NCI-H2171 (cell line): ENCODE measurements at regions not wholly inside any gene's neighbourhood (a gene's known extent, or its start where the extent isn't known, plus 50 kb on each side); places are given as distances from the start of the nearest gene placed in this dataset.

Experiments
- DNase-seq: peaks from one replicate; lab custom pipeline; 2025; lab: John Stamatoyannopoulos, UW

DNA sequence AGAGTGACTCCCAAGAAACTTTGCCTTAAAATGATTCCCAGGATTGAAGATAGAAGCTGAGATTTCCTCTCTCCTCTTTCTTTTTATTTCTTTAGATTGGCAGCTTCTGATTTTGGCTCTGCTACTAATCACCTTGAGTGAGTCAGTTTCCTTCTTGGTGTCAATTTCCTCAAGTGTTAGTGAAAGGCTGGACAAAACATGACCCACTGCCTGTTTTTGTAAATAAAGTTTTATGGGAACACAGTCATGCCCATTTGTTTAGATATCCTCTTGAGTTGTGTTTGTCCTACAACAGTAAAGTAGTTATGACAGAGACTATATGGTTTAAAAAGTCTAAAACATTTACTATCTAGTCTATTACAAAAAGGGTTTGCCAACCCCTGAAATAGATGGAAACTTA, 227.2 kb upstream of the TBX3 start:
- no peak for DNase-seq

DNA sequence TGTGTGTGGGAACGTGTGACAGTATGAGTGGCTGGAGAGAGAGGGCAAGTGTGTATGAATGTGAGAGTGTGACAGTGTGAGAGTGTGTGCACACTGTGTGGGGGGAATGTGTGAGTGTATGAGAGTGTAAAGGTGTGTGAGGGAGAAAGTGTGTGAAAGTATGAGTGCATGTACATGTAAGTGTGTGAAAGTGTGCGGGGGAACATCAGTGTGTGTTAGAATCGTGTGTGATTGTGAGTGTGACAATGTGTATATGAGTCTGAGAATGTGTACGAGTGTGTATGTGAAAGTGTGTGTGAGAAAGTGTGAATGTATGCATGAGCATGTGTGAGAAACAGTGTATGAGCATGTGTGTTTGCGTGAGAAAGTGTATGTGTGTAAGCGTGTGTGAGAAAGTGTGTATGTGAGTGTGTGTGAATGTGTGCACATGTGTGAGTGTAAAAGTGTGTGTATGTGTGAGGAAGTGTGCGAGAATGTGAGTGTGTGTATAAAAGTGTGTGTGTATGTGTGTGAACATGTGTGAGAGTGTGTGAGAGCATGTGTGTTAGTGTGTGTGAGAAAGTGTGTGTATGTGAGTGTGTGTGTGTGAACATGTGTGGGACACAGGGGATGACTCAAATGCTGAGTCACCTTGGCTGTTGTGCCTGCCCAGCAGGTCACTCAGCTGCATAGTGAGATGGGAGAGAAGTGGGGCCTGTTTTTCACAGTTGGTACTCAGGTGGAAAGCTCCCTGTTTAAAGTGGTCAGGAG, 220.5 kb upstream of the TBX3 start:
- no peak for DNase-seq

DNA sequence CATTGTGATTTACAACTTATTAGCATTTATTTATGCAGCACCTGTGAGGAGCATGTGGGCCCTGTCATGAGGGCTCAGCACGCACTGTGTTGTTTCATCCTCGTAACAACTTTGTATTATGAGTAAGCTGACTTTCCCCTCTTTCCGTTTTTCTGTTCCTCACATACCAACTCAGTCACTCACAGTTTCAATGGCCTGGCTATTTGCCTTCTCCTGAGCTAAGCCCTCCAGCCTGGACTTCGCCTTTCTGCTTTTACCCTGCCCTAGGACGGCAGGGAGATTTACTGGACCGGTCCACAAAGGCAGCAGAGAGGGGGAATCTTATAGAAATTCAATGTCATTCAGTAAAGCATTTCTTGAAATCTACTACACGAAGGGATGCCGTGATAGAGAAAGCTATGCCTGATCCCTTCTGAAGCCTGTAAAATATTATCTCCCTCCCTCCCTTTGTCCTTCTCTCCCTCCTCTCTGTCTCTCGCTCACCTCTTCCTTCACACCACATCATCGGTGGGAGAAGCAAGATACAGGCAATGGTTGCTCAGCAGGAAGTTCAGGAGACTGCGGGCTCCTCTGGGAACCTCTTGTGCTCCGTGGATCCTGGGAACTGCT, 219.2 kb upstream of the TBX3 start:
- no peak for DNase-seq

DNA sequence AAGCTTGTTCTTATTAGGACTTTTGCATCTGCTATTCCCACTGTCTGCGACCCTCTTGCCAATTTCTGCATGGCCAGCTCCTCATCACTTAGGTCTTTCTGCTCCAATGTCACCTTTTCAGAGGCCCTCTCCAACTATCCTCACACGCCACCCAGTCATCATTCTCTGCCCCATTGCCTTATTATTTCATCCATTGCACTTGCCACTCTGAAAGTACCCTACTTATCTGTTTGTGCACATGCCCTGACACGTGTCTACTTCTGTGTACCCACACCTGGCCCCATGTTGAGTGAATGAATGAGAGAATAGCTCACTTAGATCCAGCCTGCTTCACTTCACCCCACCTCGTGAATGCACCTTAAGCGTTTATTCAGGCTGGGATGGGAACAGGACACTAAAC, 218.7 kb upstream of the TBX3 start:
- no peak for DNase-seq

DNA sequence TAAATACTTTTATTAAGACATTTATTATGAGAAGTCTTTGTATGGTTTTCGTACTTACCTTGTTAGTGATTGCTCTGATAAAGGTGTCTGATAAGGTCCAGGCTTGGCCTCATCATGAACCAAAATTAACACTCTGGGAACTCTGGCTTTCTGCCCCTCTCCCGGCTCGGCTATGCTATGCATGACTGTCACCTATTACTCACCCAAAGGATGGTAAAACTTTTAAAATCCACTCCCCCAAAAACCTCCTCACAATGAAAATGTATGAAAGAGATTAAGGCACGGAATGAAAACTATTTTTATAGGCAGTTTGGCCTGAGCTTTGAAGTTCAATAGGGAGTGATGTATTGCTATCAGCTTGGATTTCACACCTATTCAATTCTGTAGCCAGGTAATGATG, 217.3 kb upstream of the TBX3 start:
- DNase-seq: no peak

DNA sequence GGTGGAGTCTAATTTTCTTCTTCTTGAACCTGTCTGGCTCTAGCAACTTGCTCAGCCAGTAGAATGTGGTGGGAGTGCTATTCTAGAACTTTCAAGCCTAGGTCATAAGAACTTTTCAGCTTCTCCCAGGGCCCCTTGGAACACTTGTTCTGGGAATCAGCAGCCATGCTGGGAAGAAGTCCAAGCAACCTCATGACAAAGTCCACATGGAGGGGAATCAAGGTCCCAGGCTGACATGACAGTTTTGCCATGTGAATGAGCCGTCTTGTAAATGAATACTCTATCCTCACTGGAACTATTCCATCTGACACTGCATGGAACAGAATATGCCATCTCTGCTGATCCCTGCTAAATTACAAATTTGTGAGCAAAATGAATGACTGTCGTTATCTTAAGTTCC, 214.2 kb upstream of the TBX3 start:
- no peak for DNase-seq

DNA sequence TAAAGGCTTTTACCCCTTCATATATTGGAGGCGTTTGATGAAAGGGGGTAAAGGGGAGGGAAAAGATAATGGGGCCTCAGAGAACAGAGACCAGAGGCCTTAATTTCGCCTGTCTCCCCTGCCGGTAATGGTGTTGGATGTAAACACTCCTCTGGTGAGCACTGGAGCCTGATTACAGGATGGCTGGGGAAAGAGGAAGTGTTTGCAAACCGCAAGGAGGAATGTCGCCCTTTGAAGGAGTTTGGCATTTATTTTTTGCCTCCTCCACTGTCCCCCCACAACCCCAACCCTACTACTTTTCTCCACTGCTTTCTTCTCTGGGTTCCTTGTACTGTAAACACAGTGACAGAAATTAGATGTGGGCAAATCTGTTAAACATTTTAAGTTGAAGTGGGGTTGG, 211.9 kb upstream of the TBX3 start:
- DNase-seq: no peak

DNA sequence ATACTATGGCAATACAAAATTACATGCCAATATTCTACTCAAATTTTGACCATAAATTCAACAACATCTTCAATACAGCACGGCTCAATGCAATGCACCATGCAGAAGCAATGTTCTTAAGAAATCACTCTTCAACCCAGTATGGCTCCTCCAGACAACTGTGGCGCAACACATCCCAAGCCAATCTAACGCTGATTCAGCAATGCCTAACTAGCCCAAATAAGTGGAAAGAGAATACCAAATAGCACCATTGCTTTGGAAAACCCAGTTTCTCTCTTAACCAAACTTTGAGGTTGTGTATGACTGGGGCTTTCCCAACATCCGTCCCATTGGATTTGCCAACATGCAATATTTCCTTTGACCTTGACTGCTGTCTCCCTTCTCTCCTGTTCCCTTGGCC, 211.1 kb upstream of the TBX3 start:
- no peak for DNase-seq

DNA sequence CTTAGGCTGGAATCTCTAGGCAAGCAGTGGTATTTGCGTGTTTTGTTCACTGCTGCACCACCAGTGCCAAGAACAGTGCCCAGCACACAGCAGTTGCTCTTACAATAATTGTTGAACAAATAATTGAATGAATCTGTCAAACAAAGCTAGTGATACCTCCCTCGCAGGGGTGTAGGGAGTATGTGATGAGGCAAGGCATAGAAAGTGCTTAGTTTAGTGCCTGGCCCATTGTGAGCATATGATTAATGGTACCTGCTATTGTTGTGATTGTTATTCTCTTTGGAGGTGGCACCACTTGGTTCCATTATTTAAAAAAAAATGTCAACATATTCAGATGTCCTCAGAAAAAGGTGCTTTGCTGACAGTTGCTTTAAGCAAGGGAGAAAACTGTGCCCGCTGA, 210.1 kb upstream of the TBX3 start:
- DNase-seq: no peak

DNA sequence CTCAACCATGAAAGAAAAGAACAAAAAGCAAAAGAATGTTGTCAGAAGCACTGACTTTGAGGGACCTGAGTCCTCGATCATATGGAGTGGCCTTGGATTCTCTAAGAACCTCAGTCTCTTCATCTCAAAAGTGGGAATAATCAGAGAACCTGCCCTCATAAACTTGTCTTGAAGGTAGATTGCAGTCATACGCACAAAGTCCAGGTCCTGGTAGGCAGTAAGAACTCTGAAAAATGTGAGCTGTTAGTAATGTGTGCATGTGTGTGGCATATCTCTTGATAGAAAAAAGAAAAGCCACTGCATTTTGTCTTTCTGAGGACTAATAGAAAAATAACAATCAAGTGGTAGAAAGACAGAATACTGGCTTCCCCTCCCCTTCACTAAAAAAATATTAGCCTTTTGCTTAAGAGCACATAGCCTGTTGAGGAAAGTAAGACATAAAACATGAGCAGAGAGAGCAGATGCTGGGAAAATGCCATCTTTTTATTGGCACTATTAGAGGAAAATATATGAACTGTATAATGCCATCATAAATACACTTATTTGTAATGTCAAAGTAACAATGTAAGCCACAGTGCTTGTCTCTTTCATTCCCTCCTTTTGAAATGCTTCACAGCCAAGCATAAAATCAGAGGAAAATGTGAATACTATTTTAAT, 205.1 kb upstream of the TBX3 start:
- DNase-seq: no peak

DNA sequence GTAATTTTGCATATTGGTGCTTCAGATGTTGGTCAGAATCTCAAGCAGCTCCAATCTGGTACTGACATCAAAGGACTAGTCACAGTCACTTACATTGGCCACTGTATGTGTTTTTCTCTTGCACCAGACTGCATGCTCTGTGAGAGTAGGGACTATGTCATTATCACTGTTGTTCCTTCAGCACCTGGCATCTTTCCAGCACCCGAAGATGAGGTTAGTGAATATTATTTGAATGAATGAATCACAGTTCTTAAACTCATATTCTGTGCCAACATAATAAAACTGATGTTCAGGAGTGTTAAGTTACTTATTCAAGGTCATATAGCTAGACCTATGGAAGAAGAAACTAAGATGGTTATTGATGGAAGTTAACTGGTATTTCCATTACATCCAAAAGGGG, 204.5 kb upstream of the TBX3 start:
- no peak for DNase-seq

DNA sequence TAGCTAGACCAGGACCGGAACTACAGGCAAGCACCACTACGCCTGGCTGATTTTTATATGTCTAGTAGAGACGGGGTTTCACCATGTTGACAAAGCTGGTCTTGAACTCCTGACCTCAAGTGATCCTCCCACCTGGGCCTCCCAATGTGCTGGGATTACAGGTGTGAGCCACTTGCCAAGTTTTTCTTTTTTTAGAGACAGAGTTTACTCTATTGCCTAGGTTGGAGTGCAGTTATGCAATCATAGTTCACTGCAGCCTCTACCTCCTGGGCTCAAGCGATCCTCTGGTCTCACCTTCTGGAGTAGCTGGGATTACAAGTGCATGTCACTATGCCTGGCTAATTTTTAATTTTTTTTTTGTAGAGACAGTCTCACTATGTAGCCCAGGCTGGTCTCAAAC, 201.5 kb upstream of the TBX3 start:
- no peak for DNase-seq

DNA sequence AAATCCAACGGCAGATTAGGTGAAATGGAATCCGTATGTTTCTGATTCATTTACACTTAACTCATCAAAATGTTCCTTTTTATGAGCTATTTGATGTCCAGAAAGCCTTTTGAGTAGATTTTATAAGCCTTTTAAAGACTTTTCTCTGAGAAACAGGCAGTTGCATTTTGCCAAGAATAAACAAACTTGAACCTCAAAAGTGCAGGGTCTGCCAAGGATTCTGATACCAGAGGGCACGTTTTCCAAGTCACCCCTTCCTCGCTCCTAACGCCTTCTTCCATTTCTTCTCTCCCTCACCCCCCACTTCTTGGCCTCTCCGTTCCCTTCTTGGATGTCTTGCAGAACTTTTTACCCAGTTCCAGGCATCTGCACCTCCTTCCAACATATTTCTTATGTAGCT, 200.6 kb upstream of the TBX3 start:
- DNase-seq: no peak

DNA sequence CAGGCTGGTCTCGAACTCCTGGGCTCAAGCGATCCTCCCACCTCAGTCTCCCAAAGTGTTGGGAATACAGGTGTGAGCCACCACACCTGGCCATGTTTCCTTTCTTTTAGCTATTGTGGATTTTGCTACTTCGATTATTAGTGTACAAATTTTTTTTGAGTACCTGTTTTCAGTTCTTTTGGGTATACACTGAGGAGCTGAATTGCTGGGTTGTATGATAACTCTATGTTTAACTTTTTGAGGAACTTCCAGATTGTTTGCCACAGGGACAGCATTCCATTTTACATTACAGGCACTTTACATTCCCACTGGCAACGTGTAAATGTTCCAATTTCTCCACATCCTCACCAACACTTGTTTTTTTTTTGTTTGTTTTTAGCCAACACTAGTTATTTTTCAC, 198.1 kb upstream of the TBX3 start:
- no peak for DNase-seq

DNA sequence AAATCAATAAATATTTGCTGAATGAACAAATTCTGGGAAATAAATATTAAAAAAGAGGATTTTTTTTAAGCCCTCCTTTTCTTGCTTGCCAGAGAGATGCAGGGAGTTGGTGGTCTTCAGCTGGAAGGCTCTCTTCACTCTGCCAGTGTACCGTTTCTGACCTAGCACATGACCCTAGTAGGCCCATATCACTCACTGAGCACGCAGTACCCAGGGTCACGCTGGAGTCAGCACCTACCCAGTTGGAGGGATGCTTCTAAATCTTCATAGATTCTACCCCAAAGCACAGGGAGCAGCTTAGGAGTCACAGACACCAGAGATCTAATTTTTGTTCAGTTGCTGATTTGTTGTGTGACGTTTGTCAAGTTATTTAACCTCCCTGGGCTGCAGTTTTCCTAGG, 195.4 kb upstream of the TBX3 start:
- no peak for DNase-seq

DNA sequence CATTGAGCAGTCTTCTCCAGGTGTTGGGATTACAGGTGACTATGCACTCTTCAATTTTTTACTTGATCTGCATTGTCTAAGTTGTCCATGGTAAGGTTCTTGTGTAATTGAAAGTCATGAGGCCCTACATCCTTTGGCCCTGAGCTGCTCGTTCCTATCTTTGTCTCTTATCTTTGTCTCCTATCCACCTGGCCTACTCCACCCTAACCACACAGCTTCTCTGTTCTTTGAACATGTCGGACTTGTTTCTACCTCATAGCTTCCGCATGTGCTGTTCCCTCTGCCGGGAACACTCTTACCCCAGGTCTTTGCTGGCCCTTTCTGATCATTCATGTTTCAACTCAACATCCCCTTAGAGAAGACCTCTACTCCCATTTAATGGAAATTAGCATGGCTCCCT, 194.8 kb upstream of the TBX3 start:
- DNase-seq: no peak

DNA sequence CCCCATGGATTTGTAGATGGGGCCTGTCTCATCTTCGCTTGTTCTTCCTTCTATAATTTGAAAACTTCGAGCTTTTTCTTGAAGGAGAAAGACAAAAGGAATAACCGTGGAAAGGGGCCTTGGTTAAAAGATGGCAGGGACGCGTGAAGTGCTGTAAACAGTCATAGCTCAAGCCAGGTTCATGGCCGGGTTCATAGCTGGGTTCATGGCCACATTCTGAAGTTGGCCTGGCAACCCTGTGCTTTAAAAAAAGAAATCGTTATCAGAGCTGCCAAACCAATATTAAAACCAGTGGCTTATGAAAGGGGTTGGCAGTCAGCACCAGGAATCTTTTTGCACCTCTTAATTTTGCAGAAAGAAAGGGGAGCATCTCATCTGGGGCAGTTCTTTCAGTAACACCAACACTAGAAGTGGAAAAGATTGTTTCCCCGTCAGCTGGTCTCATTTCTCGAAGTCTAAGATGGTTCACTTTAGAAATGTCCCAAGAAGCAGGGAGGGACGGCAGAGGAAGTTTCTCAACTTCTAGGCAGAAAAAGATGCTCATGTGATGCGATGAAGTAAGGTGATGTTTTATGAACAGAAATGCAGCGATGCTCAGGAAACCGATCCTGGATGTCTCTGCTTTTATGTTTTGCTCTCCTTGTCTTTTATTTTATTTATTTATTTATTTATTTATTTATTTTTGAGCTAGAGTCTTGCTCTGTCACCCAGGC, 193.1 kb upstream of the TBX3 start:
- DNase-seq: no peak

DNA sequence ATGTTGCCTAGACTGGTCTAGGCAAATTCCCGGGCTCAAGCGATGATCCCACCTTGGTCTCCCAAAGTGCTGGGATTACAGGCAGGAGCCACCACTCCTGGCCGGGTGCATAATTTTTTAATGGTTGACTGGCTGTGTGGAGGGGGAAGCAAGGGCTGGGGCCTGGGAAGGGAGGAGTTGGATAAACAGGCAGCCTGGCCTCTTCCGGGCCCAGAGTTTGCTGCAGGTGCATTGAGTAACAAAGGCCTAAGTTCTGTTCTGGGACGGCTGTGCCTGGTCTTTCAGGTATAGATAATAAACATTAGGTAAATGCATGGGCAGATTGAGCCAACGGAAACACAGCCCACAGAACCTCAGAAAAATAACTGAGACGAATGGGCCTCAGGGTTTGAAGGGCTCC, 191.3 kb upstream of the TBX3 start:
- no peak for DNase-seq

DNA sequence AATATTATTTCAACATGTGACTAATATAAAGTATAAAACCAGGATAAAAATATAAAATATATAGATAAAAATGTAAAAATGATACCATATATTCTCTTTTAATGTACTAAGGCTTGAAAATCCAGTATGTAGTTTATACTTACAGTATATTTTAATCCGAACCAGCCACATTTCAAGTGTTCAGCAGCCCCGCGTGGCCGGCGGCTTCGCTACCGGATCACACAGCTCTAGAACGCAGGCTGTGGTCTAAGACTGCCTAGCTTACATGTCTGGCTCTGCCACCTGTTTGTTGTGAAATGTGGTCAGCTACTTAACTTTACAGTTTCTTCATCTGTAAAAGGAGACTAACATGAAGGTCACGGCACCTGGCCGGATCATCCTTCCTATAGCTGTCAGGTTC, 189.7 kb upstream of the TBX3 start:
- DNase-seq: no peak

DNA sequence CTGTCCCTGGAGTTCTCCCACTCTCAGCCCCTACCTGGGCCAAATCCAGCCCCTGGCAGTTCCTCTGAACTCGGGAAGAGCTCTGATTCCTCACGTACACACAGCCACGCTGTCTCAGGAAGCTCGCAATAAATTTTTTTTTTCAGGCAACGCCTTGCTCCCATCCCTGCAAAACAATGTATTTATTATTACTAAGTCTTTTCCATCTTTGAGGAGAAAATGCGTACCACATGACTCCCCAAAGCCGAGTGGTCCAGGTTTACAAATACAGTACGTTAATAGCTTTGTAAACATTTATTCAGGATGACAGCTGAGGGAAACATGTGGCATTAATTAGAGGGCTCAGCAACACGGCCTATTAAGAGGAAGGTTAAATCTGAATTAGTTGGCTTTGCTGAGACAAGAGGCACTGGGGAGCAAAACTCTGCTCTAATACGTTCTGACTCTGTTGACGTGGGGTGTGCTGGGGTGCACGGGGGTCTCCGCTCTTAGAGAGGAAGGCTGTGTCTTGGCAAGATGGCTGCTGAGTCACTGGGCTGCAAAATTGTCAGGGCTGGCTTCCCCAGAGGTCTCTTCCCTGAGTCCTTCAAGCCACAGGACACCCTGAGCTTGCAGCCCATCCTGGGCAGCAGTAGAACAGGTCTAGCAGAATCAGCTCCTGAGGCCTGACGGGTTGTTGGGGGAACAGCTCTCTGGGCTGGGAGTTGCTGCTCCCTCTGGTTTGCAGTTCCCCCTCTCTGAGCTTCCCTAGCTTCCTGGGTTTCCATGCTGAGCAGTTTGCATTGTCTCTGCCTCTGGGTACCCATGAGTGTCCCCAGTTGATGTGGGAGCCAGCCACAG, 185.2 kb upstream of the TBX3 start:
- DNase-seq: no peak

DNA sequence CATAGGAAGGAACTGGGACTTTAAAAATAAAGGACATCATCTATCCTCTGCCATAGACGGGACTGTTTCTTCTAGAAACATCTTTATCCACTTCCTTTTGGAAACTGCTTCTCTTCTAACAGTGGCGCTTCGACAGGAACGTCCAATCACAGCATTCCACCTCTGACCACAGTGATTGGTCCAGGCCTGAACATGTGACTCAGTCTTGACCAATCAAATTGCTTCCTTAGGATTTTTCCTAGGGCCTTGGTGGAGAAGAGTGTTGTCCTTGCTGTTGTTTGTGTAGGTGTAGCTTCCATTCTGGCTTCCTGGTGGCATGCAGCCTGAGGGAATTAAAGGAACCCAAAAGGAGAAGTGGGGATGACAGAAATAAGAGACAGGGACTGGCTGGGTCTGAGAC, 182.4 kb upstream of the TBX3 start:
- no peak for DNase-seq
